ENCODE measurements at regions not wholly inside any gene's neighbourhood (a gene's known extent, or its start where the extent isn't known, plus 50 kb on each side); places are given as distances from the start of the nearest gene placed in this dataset.

DNA sequence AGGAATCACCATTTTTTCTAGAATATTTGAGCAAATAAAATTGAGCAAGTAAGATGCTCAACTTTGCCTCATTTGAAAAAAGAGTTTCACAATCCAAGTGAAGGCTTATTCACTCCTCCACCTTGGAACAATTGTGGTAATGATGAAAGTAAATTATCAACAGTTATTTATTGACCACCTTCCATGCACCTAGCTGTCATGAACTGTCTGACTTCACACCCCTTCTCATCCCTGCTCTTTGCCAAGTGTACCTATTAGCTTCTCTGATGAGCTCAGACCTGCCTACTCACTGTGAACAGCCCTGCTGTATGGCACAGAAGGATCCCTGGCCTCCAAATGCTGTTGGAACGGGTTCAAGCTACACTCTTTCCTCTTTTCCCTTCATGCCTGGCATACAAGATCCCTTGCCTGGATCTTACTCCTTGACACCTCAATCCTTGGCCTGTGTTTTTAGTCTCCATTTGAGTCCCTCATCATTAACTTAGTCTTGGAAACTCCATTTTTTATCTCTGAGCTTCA is 99.0 kb upstream of the PREP start (continued):
- no peak for TF ChIP-seq PBX3 (IDR thresholded peaks at IDR 0.05)
- TF ChIP-seq JUNB (IDR thresholded peaks at IDR 0.05): no peak
- TF ChIP-seq GATA3 (IDR thresholded peaks at IDR 0.05; ENCODE audit: borderline replicate concordance): no peak
- TF ChIP-seq MAZ (IDR thresholded peaks at IDR 0.05; ENCODE audit: borderline replicate concordance, low read depth, low read length): no peak
- TF ChIP-seq HOXB5 (CRISPR knock-in tag; IDR thresholded peaks at IDR 0.05): no peak

- ChIA-PET POLR2A (no interaction called here), CTCF (interaction anchor here (0.6 to 0.7 kb wide), 2 partner anchors 34 to 585 kb away, joined by 3 to 6 read pairs; partner anchors contain the start of gene PRDM1)
- Histone ChIP-seq H3K9me3 (no peaks in the 10 kb centered on the region), H3K4me3 (no peak overlapping the region), H3K27ac (no peak overlapping the region), H3K4me2 (no peak overlapping the region), H3K4me1 (no peaks in the 10 kb centered on the region)
- 50% methylated on average over 1 of the region's 1 CpG for WGBS (ENCODE audit: missing lambda C conversion rate)
- ATAC-seq (no peak), DNase-seq (ENCODE audit: low read depth in 1 of 2, low spot score in 1 of 2) (no peak), FAIRE-seq (no peak)
- TF ChIP-seq NPAS2 (CRISPR knock-in tag; IDR thresholded peaks at IDR 0.05; ENCODE audit: borderline replicate concordance) (no peak), SREBF2 (IDR thresholded peaks at IDR 0.05) (no peak), CHD2 (IDR thresholded peaks at IDR 0.05; ENCODE audit: low read length, partially characterized antibody) (no peak), CBX8 (IDR thresholded peaks at IDR 0.05) (no peak), ZNF302 (CRISPR knock-in tag; IDR thresholded peaks at IDR 0.05) (no peak), JUN (IDR thresholded peaks at IDR 0.05) (no peak), JUNB (IDR thresholded peaks at IDR 0.05) (no peak), HES2 (IDR thresholded peaks at IDR 0.05) (no peak), CEBPB (IDR thresholded peaks at IDR 0.05) (no peak), RARB (CRISPR knock-in tag; IDR thresholded peaks at IDR 0.05) (no peak), GATA3 (IDR thresholded peaks at IDR 0.05; ENCODE audit: borderline replicate concordance) (no peak), POLR2AphosphoS2 (conservative IDR thresholded peaks at IDR 0.05; ENCODE audit: low read length) (no peak), PBX3 (IDR thresholded peaks at IDR 0.05) (no peak), ATOH8 (CRISPR knock-in tag; IDR thresholded peaks at IDR 0.05; ENCODE audit: low read depth) (no peak), RCOR1 (IDR thresholded peaks at IDR 0.05; ENCODE audit: low read depth, low read length) (no peak), ZSCAN20 (CRISPR knock-in tag; IDR thresholded peaks at IDR 0.05) (no peak)
- TF ChIP-seq, protein P1, sequence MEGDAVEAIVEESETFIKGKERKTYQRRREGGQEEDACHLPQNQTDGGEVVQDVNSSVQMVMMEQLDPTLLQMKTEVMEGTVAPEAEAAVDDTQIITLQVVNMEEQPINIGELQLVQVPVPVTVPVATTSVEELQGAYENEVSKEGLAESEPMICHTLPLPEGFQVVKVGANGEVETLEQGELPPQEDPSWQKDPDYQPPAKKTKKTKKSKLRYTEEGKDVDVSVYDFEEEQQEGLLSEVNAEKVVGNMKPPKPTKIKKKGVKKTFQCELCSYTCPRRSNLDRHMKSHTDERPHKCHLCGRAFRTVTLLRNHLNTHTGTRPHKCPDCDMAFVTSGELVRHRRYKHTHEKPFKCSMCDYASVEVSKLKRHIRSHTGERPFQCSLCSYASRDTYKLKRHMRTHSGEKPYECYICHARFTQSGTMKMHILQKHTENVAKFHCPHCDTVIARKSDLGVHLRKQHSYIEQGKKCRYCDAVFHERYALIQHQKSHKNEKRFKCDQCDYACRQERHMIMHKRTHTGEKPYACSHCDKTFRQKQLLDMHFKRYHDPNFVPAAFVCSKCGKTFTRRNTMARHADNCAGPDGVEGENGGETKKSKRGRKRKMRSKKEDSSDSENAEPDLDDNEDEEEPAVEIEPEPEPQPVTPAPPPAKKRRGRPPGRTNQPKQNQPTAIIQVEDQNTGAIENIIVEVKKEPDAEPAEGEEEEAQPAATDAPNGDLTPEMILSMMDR (IDR thresholded peaks at IDR 0.05): no peak
Measured at GRCh38 chr6:105501246-105501645, 98.4 kb upstream of the PREP start.

- FAIRE-seq (no peak), ATAC-seq (no peak), DNase-seq (ENCODE audit: low read depth in 1 of 2, low spot score in 1 of 2) (no peak)
- 83% methylated on average over 1 of the region's 1 CpG for WGBS (ENCODE audit: missing lambda C conversion rate)
- H3K27ac ChIP-seq: no peak overlapping the region
- H3K4me3 ChIP-seq: no peak overlapping the region
- H3K4me2 ChIP-seq: no peak overlapping the region
- POLR2A ChIA-PET: no interaction called here
- H3K4me1 ChIP-seq: no peaks in the 10 kb centered on the region
- no peaks in the 10 kb centered on the region for H3K9me3 ChIP-seq
- CTCF ChIA-PET: interaction anchor here (0.6 kb wide), 1 partner anchor 34 kb away, joined by 3 read pairs; no protein-coding TSS in a partner anchor
- TF ChIP-seq NFE2L2 (conservative IDR thresholded peaks at IDR 0.05; ENCODE audit: low read length) (no peak), ZNF302 (CRISPR knock-in tag; IDR thresholded peaks at IDR 0.05) (no peak), ATOH8 (CRISPR knock-in tag; IDR thresholded peaks at IDR 0.05; ENCODE audit: low read depth) (no peak), BHLHE40 (IDR thresholded peaks at IDR 0.05; ENCODE audit: low read depth, low read length) (no peak), CEBPB (IDR thresholded peaks at IDR 0.05) (no peak), ZFP36 (IDR thresholded peaks at IDR 0.05; ENCODE audit: borderline replicate concordance, partially characterized antibody) (no peak), JUNB (IDR thresholded peaks at IDR 0.05) (no peak), RAD21 (conservative IDR thresholded peaks at IDR 0.05 in 1 of 2, IDR thresholded peaks at IDR 0.05 in 1 of 2) (no peak), EHMT2 (IDR thresholded peaks at IDR 0.05; ENCODE audit: low read depth) (no peak), GATA3 (IDR thresholded peaks at IDR 0.05; ENCODE audit: borderline replicate concordance) (no peak), PBX3 (IDR thresholded peaks at IDR 0.05) (no peak), ELK1 (IDR thresholded peaks at IDR 0.05; ENCODE audit: low read depth, low read length) (no peak), FOSB (CRISPR knock-in tag; IDR thresholded peaks at IDR 0.05) (no peak), MAZ (IDR thresholded peaks at IDR 0.05; ENCODE audit: borderline replicate concordance, low read depth, low read length) (no peak)
Measured at GRCh38 chr6:105500693-105501092, 97.8 kb upstream of the PREP start.
